ENCODE measurements at regions not wholly inside any gene's neighbourhood (a gene's known extent, or its start where the extent isn't known, plus 50 kb on each side); places are given as distances from the start of the nearest gene placed in this dataset.

GRCh38 chr19:31530781-31531180, 181.5 kb upstream of the TSHZ3 start (continued):
- no peak for TF ChIP-seq CHD7 (IDR thresholded peaks at IDR 0.05; ENCODE audit: insufficient replicate concordance, low read length)
- TF ChIP-seq YY1 (IDR thresholded peaks at IDR 0.05; ENCODE audit: low read depth, low read length) = no peak
- no peak for TF ChIP-seq TBP (IDR thresholded peaks at IDR 0.05; ENCODE audit: low read depth, low read length)
